Epithelial cell of proximal tubule (primary cell): ENCODE measurements at regions not wholly inside any gene's neighbourhood (a gene's known extent, or its start where the extent isn't known, plus 50 kb on each side); places are given as distances from the start of the nearest gene placed in this dataset.
"Not testable (repeated sequence)": the region's sequence is repeated elsewhere in the genome, so short reads cannot be mapped to it uniquely, and the experiment has no call there.

Experiments
- DNase-seq: peaks from one replicate; pipeline ENCODE4 v3.0.0-alpha.2; 2011; ENCODE audit warnings: low read depth
- H3K4me3 ChIP-seq: 2 replicates; pipeline ENCODE4 v1.5.1; 2011; ENCODE audit warnings: low read depth, mild to moderate bottlenecking, low read length
- TF ChIP-seq, protein P1 (sequence below): conservative IDR thresholded peaks from 2 replicates; pipeline ENCODE4 v1.5.1; 2012; ENCODE audit warnings: low read depth, mild to moderate bottlenecking, low read length

DNA sequence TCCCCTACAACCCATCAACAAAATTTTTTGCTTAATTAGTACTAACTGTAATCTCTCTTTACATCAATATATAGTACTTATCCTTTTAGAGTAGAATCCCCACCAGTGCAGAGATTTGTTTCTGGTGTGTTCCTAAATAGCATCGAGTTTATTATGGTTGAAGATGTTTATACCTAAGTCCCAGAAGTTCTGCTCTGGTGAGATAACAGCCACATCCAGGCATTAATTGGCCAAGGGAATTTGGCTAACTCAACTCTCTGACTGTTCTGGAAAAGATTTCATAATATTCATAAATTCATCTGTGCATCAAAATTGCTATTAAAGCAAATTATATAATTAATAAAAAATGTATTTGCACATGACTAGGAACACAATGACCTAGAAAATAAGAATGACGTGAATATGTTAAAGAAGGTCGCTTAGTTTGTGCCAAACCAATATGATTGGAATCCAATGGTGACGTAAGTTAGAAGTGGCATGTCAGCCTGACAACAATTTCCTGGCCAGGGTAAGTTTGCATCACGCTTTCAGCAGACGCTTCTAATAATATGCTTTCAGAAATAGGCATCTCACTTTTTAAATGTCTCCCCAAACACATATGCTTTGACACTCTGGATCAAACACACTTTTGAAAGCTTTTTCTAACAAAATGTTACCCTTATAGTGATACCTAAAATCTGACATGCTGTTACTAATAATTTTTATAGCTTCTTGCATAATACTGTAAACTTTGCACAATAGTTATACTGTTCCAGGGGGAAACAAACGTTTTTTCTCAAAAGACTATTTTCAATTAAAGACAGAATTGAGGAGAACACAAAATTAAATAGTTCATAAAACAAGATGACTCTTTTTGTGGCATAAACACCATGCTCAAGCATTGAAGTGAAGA, 236.7 kb downstream of the TENT5A start:
- no peak overlapping the region for H3K4me3 ChIP-seq
- no peak for DNase-seq
- TF ChIP-seq, protein P1, sequence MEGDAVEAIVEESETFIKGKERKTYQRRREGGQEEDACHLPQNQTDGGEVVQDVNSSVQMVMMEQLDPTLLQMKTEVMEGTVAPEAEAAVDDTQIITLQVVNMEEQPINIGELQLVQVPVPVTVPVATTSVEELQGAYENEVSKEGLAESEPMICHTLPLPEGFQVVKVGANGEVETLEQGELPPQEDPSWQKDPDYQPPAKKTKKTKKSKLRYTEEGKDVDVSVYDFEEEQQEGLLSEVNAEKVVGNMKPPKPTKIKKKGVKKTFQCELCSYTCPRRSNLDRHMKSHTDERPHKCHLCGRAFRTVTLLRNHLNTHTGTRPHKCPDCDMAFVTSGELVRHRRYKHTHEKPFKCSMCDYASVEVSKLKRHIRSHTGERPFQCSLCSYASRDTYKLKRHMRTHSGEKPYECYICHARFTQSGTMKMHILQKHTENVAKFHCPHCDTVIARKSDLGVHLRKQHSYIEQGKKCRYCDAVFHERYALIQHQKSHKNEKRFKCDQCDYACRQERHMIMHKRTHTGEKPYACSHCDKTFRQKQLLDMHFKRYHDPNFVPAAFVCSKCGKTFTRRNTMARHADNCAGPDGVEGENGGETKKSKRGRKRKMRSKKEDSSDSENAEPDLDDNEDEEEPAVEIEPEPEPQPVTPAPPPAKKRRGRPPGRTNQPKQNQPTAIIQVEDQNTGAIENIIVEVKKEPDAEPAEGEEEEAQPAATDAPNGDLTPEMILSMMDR = no peak

GRCh38 chr6:81514195-81514594, 238.3 kb downstream of the TENT5A start:
- not testable (repeated sequence) for DNase-seq

GRCh38 chr6:81511423-81511822, 241.1 kb downstream of the TENT5A start:
- H3K4me3 ChIP-seq = no peak overlapping the region
- no peak for DNase-seq
- TF ChIP-seq, protein P1 = no peak

More at GRCh38 chr6:81514195-81514594, 238.3 kb downstream of the TENT5A start:
- H3K4me3 ChIP-seq = not testable (repeated sequence)

GRCh38 chr6:81495999-81496398, 256.5 kb downstream of the TENT5A start:
- TF ChIP-seq, protein P1 = no peak
- H3K4me3 ChIP-seq = no peak overlapping the region
- DNase-seq = no peak

DNA sequence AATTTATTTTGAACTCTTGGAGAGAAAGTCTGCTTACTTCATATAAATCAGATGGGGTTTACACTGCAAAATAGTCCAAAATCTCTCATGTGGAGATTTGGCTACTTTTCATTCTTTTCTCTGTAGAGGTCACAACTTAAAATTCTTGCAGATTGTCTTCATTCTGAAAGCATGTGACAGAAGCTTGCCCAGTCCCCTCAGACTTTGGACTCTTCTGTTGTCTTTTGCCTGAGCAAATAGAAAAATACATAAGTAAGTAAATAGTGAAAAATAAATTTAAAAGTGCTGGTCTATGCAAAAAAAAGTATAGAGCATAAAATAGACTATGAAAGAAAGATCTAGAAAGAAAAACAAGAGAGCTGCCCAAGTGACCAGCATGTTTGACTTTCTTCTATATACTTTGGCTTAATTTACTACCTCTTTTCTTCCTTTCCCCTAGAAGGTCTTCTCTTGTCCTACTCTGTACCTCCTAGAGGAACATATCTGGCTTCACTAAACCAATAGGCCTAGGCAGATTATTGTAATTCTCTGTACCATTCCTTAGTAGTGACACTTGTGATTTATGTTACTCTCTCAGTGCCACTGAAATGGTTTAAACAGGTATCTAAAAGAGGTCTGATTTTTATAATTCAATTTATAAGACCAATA, 260.9 kb downstream of the TENT5A start:
- no peak for DNase-seq
- TF ChIP-seq, protein P1 = no peak
- no peak overlapping the region for H3K4me3 ChIP-seq

DNA sequence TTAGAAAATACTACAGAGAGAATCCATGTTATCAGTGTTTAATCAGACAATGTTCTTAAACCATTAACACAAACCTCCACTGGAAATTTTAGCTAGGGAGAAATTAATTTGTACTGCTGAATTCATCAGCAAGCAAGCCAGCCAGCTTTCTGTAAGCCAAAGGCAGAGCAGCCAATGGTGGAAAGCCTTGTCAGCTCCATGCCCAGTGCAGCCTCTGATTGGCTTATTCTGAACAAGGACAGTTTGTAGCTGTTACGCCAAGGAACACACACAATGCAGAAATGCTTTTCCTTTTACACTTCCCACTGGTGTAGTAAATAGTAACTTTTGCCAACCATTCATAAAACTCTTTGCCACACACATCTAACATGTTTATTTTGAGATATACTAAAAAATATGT, 265.0 kb downstream of the TENT5A start:
- no peak overlapping the region for H3K4me3 ChIP-seq

DNA sequence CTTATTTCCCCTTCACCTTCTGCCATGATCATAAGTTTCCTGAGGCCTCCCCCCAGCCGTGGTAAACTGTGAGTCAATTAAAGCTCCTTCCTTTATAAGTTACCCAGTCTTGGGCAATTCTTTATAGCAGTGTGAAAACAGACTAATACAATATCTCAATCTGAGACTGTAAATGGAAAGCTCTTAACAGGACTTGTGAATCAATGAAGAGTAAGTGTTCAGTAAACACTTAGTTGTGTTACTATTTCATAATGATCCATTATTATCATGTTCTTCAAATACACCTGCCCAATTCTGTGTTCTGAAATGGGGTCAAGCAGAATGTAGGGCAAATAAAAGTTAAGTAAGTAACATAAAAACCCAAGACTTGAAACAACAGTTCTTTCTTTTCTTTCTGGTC, 266.2 kb downstream of the TENT5A start:
- no peak for DNase-seq
- TF ChIP-seq, protein P1 = no peak
- no peak overlapping the region for H3K4me3 ChIP-seq

More for the DNA sequence above, 265.0 kb downstream of the TENT5A start:
- TF ChIP-seq, protein P1 = no peak
- no peak for DNase-seq
